ENCODE measurements at regions not wholly inside any gene's neighbourhood (a gene's known extent, or its start where the extent isn't known, plus 50 kb on each side); places are given as distances from the start of the nearest gene placed in this dataset.
"Not testable (repeated sequence)": the region's sequence is repeated elsewhere in the genome, so short reads cannot be mapped to it uniquely, and the experiment has no call there.

- no peak for DNase-seq
These were observed 66.0 kb downstream of the KBTBD8 start for GRCh38 chr3:67064105-67064504.

- DNase-seq = no peak
These were observed 69.1 kb downstream of the KBTBD8 start for GRCh38 chr3:67067251-67067650.

GRCh38 chr3:67072640-67073039 lies 74.5 kb downstream of the KBTBD8 start:
- not testable (repeated sequence) for DNase-seq

DNA sequence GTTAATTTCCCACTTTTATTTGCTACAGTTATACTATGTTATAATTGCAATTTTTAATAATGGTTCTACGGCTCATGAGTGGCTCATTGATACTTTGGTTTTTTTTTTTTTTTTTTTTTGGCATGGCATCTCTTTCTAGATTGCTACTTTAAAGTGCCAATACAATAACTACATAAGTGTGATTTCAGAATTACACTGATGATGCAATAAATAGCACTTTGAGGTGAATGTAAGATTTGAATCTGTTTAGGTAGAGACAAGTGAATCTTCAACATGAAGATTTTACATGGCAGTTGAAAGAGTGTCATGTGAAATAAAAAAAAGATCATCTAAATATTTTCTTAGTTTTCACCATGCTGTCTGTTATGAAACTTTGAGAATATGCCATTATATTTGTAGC lies 75.7 kb downstream of the KBTBD8 start:
- DNase-seq = no peak

- DNase-seq = no peak
These were observed 77.2 kb downstream of the KBTBD8 start for GRCh38 chr3:67075295-67075694.

- no peak for DNase-seq
These were observed 78.5 kb downstream of the KBTBD8 start for GRCh38 chr3:67076607-67077006.

- no peak for DNase-seq
These were observed 79.5 kb downstream of the KBTBD8 start for GRCh38 chr3:67077656-67078055.

DNA sequence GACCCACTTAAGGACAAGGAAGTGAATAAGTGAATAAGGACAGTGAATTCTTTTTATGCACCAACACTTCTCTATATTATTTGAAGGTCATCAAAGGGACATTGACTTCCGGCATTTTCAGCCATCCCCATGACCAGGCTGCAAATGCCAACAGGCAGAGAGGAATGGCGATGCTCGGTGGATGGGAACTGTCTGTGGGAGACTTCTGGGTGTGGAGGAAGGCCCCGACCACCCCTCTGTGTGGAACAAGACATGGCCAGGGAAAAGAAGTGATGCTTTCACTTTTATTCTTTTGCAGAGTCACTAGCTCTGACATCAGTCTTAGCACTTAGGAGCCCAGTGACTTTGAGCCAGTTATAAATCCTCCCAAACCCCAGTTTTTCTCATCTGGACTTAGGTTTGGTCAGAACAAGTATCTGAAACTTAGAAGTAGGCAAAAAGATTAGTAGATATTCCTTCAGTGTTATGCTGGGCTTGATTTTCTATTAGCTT lies 84.5 kb downstream of the KBTBD8 start:
- no peak for DNase-seq

GRCh38 chr3:67083277-67083676 lies 85.2 kb downstream of the KBTBD8 start:
- DNase-seq = no peak

- DNase-seq = no peak
These were observed 89.7 kb downstream of the KBTBD8 start for GRCh38 chr3:67087788-67088187.

DNA sequence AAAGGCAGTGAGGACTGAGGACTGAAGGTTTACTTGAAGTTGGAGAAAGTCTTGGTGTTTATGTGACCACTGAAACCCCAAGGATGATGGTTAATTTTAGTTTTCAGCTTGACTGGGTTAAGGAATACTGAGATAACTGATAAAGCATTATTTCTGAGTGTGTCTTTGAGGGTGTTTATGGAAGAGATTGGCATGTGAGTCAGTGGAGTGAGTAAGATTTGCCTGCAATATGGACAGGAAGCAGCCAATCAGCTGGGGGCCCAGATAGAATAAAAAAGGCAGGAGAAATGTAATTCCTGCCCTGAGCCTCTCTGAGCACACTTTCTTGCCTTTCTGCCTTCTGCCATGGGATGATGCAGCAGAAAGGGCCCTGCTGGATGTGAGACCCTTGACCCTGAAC lies 92.4 kb downstream of the KBTBD8 start:
- no peak for DNase-seq

GRCh38 chr3:67093305-67093704 lies 95.2 kb downstream of the KBTBD8 start:
- no peak for DNase-seq

GRCh38 chr3:67094167-67094566 lies 96.1 kb downstream of the KBTBD8 start:
- no peak for DNase-seq

GRCh38 chr3:67094774-67095173 lies 96.7 kb downstream of the KBTBD8 start:
- no peak for DNase-seq

DNA sequence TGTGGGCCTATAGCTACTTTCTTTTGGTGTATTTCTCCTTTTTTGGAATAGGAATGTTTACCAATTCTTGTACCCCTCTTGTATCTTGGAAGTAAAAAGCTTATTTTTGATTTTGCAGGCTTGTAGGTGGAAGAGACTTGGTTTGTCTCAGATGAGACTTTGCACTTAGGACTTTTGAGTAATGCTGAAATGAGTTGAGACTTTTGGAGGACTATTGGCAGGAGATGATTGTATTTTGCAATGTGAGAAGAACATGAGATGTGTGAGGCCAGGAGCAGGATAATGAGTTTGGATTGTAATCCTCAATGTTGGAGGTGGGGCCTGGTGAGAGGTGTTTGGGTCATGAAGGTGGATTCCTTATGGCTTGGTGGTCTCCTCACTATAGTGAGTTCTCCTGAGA lies 106.3 kb downstream of the KBTBD8 start:
- DNase-seq = no peak

DNA sequence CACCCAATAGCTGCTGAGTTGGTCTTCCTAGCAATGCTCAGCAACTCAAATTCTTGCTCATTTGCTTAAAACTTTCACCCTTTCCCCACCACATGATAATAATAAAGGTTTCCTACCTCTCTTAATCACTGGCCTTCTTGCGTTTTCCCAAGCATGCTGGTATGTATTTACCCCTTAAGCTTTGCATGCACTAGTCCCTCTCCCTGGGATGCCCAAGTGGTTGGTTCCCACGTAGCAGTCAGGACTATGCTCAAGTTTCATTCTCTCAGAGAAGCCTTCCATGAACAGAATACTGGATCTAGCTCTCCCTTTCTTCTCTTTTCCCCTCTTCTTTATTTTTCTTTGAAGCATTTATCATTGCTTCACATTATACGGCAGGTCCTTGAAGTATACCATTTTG lies 108.8 kb downstream of the KBTBD8 start:
- no peak for DNase-seq

DNA sequence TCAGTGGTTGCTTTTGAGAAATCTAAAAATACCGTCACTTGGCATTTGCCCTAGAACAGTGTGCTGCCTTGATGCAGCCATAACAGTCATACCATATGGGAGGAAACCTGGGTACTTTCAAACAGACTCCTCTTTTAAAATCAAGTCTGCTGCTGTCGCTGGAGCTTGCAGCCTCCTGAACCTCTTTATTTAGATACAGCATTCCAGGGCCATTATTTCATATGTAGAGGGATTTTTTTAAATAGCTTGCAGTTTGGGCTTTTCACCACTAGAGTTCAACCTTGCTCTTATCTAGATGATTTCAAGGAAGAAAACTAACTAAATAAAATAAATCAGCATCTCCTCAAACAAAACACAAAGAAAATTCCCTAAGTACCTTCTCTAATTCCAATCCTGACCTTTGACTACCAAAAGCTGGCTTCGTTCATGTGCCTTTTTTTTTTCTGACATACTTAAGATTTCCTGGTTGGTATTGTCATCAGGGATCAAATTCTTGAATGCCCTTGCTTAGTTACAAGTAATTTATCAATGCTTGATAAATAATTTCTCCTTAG lies 111.6 kb downstream of the KBTBD8 start:
- DNase-seq = peak; percentile 0 to 40

DNA sequence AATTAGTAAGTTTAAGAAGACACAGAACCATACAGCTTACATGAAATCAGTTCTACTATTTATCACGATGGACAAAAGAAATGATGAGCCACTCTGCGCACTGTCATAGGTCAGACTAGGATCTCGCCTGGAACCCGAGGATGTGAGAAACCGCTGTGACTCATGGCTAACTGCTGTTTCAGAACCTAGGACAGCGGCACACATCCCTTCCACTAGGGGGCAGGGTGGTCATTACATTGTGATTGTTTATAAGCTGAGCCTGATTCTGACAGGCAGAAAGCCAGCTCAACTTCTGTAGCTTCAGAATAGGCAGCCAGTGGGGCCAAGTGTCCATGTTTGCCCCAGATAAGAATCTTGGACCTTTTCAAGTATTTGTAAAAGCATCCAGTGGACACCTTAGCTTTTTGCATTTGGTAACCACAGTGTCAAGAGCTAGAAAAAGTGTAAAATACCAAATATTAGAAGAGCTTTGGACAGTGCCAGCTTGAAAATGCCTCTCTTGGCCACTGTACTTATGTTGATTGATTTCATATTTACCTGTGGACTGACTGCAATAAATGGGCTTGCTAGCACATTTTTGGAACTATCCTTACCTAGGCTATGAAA lies 115.8 kb downstream of the KBTBD8 start:
- DNase-seq = peak; percentile 65 to 81

- no peak for DNase-seq
These were observed 120.0 kb downstream of the KBTBD8 start for GRCh38 chr3:67118122-67118521.

DNA sequence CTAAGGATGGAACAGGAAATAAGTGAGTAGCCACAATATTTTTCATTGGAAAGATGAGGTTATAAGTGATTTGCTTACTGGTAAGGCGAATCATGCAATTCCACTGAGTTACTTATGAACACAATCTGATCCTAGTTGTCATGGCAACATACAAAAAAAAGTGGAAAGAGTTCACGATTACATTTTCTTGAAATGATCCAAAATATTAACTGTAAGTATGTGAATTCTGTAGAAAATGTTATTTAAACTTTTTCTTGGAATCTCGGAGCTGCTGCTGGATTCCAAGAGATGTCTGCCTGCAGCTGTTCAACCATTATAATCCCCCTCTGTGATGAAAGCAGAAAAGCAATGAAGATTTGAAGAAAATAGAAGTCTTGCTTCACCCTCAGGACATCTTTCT lies 120.5 kb downstream of the KBTBD8 start:
- no peak for DNase-seq

GRCh38 chr3:67123914-67124313 lies 125.8 kb downstream of the KBTBD8 start:
- no peak for DNase-seq

- no peak for DNase-seq
These were observed 129.1 kb downstream of the KBTBD8 start for GRCh38 chr3:67127254-67127653.

GRCh38 chr3:67142432-67142831 lies 144.3 kb downstream of the KBTBD8 start:
- no peak for DNase-seq

GRCh38 chr3:67145738-67146137 lies 147.6 kb downstream of the KBTBD8 start:
- DNase-seq = no peak

DNA sequence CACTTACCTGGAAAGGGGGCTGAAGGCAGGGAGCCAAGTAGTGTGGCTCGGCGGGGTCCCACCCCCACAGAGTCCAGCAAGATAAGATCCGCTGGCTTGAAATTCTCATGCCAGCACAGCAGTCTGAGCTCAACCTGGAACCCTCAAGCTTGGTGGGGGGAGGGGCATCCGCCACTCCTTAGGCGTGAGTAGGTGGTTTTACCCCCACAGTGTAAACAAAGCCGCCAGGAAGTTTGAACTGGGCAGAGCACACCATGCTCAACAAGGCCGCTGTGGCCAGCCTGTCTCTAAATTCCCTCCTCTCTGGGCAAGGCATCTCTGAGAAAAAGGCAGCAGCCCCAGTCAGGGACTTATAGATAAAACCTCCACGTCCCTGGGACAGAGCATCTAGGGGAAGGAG lies 156.3 kb downstream of the KBTBD8 start:
- no peak for DNase-seq
